OCI-LY1 (cell line): ENCODE measurements at regions not wholly inside any gene's neighbourhood (a gene's known extent, or its start where the extent isn't known, plus 50 kb on each side); places are given as distances from the start of the nearest gene placed in this dataset.

Source experiments
- H2AFZ ChIP-seq: fragments of 200-600 bp; sonication (generic), shearing (Covaris generic); 2 replicates; pipeline ENCODE4 v1.6.0; 2014; ENCODE audit warnings: antibody characterized with exemption, mild to moderate bottlenecking, low read length
- H3F3A ChIP-seq: fragments of 200-600 bp; sonication (generic), shearing (Covaris generic); 2 replicates; pipeline ENCODE4 v1.6.0; 2014; ENCODE audit warnings: mild to moderate bottlenecking, antibody characterized with exemption, low read length, moderate library complexity; ENCODE audit not compliant: insufficient read depth
- H3K27ac ChIP-seq: fragments of 200-600 bp; sonication (generic); 2 replicates; pipeline ENCODE4 v1.5.1; 2014; ENCODE audit warnings: low read length, mixed run types, mild to moderate bottlenecking, low read depth; ENCODE audit not compliant: poor library complexity, severe bottlenecking
- H3K27me3 ChIP-seq: fragments of 200-600 bp; sonication (generic); 2 replicates; pipeline ENCODE4 v1.6.0; 2014; ENCODE audit warnings: antibody characterized with exemption, mild to moderate bottlenecking, low read length, moderate library complexity; ENCODE audit not compliant: insufficient read depth
- H3K36me3 ChIP-seq: fragments of 200-600 bp; sonication (generic); 2 replicates; pipeline ENCODE4 v1.6.1; 2014; ENCODE audit warnings: mild to moderate bottlenecking, antibody characterized with exemption, low read length, moderate library complexity, mixed read lengths; ENCODE audit not compliant: insufficient read depth
- H3K4me1 ChIP-seq: fragments of 200-600 bp; sonication (generic); 2 replicates; pipeline ENCODE4 v1.5.1; 2014; ENCODE audit warnings: mild to moderate bottlenecking, low read length, moderate library complexity; ENCODE audit not compliant: insufficient read depth, severe bottlenecking
- H3K4me2 ChIP-seq: fragments of 200-600 bp; sonication (generic), shearing (Covaris generic); 2 replicates; pipeline ENCODE4 v1.6.1; 2014; ENCODE audit warnings: low read length
- H3K4me3 ChIP-seq: fragments of 200-600 bp; sonication (generic); 2 replicates; pipeline ENCODE4 v1.5.1; 2014; ENCODE audit warnings: low read length, low read depth, mild to moderate bottlenecking, mixed read lengths; ENCODE audit not compliant: poor library complexity, severe bottlenecking
- H3K79me2 ChIP-seq: fragments of 200-600 bp; shearing (Covaris generic); 2 replicates; pipeline ENCODE4 v1.6.1; 2016; ENCODE audit warnings: mixed run types, low read length, mixed read lengths; ENCODE audit not compliant: insufficient read depth
- H3K9ac ChIP-seq: fragments of 200-600 bp; sonication (generic), shearing (Covaris generic); 2 replicates; pipeline ENCODE4 v1.6.1; 2014; ENCODE audit warnings: mild to moderate bottlenecking, low read length, mixed read lengths
- H3K9me2 ChIP-seq: fragments of 200-600 bp; sonication (generic), shearing (Covaris generic); 2 replicates; pipeline ENCODE4 v1.6.1; 2014; ENCODE audit warnings: low read depth, mild to moderate bottlenecking, low read length, mixed read lengths
- H3K9me3 ChIP-seq: fragments of 200-600 bp; shearing (Covaris generic); 2 replicates; pipeline ENCODE4 v1.6.1; 2014; ENCODE audit warnings: low read length, mixed read lengths
- H4K20me1 ChIP-seq: fragments of 200-600 bp; sonication (generic), shearing (Covaris generic); 2 replicates; pipeline ENCODE4 v1.6.0; 2016; ENCODE audit warnings: mild to moderate bottlenecking, low read length; ENCODE audit not compliant: insufficient read depth
- CTCF ChIP-seq: fragments of 200-600 bp; sonication (generic), shearing (Covaris generic); IDR thresholded peaks from 2 replicates; pipeline ENCODE4 v1.5.1; 2017; ENCODE audit warnings: mild to moderate bottlenecking, antibody characterized with exemption, low read length, moderate library complexity, mixed read lengths
- EZH2 ChIP-seq: fragments of 200-600 bp; sonication (generic), shearing (Covaris generic); IDR thresholded peaks from 2 replicates; pipeline ENCODE4 v1.8.0; 2017; ENCODE audit warnings: borderline replicate concordance, mixed run types, mild to moderate bottlenecking, antibody characterized with exemption, low read length, moderate library complexity, mixed read lengths

DNA sequence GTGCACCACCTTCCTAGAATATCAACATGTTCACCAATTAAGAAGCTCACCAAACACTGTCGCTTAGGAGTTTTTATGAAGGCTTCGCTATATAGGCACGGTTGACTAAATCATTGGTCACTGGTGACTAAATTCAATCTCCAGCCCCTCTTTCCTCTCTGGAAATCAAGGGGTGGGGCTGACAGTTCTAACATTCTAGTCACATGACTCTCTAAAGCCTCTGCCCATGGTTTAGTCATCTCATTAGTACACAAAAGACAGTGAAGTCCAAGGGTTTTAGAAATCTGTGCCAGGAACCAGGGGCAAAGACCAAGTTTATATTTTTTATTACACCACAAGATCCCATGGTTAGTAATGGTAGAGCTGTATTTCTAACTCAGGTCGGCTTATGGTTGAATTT lies 243.2 kb downstream of the ELAVL2 start:
- Histone ChIP-seq H3K9ac (no peak overlapping the region), H2AFZ (no peak overlapping the region), H4K20me1 (no peaks in the 10 kb centered on the region), H3K27me3 (no peaks in the 10 kb centered on the region), H3F3A (no peaks in the 10 kb centered on the region), H3K4me3 (no peak overlapping the region), H3K79me2 (no peaks in the 10 kb centered on the region), H3K36me3 (no peaks in the 10 kb centered on the region), H3K9me2 (no peaks in the 10 kb centered on the region), H3K4me2 (no peak overlapping the region), H3K9me3 (no peaks in the 10 kb centered on the region), H3K27ac (no peak overlapping the region), H3K4me1 (no peaks in the 10 kb centered on the region)
- TF ChIP-seq CTCF = no peak
- no peak for TF ChIP-seq EZH2

GRCh38 chr9:23586906-23587305 lies 239.1 kb downstream of the ELAVL2 start:
- no peaks in the 10 kb centered on the region for H3K36me3 ChIP-seq
- H3K79me2 ChIP-seq = no peaks in the 10 kb centered on the region
- no peak overlapping the region for H3K9ac ChIP-seq
- no peaks in the 10 kb centered on the region for H3K9me2 ChIP-seq
- no peaks in the 10 kb centered on the region for H3F3A ChIP-seq
- no peak overlapping the region for H3K4me3 ChIP-seq
- H3K9me3 ChIP-seq = no peaks in the 10 kb centered on the region
- H3K27ac ChIP-seq = no peak overlapping the region
- TF ChIP-seq CTCF (no peak), EZH2 (no peak)
- no peak overlapping the region for H3K4me2 ChIP-seq
- no peaks in the 10 kb centered on the region for H3K4me1 ChIP-seq
- H4K20me1 ChIP-seq = no peaks in the 10 kb centered on the region
- no peaks in the 10 kb centered on the region for H3K27me3 ChIP-seq
- no peak overlapping the region for H2AFZ ChIP-seq

DNA sequence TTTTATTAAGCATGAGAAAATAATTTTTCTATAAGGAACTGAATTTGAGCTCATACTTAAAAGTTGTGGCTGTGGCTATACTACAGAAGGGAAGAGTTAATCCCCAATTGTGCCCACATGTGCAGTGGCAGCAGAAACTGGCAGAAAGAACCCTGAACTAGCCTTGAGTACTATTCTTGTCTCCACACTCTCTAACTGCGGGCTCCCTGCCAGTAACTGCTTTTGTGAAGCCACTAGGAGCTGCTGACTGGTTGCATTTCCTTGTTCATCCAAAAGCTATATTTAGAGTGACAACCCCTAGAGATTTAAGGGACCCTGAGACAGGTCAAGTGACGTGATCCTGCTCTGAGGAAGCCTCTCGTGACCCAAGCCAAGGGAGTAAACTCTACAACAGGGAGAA lies 238.6 kb downstream of the ELAVL2 start:
- Histone ChIP-seq H3K27me3 (no peaks in the 10 kb centered on the region), H3K9ac (no peak overlapping the region), H3K9me2 (no peaks in the 10 kb centered on the region), H3K79me2 (no peaks in the 10 kb centered on the region), H3F3A (no peaks in the 10 kb centered on the region), H2AFZ (no peak overlapping the region), H3K4me3 (no peak overlapping the region), H4K20me1 (no peaks in the 10 kb centered on the region), H3K9me3 (no peaks in the 10 kb centered on the region), H3K36me3 (no peaks in the 10 kb centered on the region), H3K27ac (no peak overlapping the region), H3K4me1 (no peaks in the 10 kb centered on the region), H3K4me2 (no peak overlapping the region)
- TF ChIP-seq EZH2 = no peak

- TF ChIP-seq EZH2 (no peak), CTCF (peak; percentile 17; the same call in 1 of the 2 replicates)
- Histone ChIP-seq H2AFZ (no peak overlapping the region), H3K9ac (no peak overlapping the region), H3K4me2 (no peak overlapping the region), H3K27ac (no peak overlapping the region), H3F3A (no peaks in the 10 kb centered on the region), H3K79me2 (no peaks in the 10 kb centered on the region), H3K27me3 (no peaks in the 10 kb centered on the region), H4K20me1 (no peaks in the 10 kb centered on the region), H3K9me3 (no peaks in the 10 kb centered on the region), H3K4me1 (no peaks in the 10 kb centered on the region), H3K4me3 (no peak overlapping the region), H3K36me3 (no peaks in the 10 kb centered on the region), H3K9me2 (no peaks in the 10 kb centered on the region)
These were observed 238.1 kb downstream of the ELAVL2 start for GRCh38 chr9:23587903-23588302.
